ENCODE measurements at regions not wholly inside any gene's neighbourhood (a gene's known extent, or its start where the extent isn't known, plus 50 kb on each side); places are given as distances from the start of the nearest gene placed in this dataset.

GRCh38 chr13:84528408-84529070 lies 646.3 kb upstream of the SLITRK1 start:
- DNase-seq: no peak

DNA sequence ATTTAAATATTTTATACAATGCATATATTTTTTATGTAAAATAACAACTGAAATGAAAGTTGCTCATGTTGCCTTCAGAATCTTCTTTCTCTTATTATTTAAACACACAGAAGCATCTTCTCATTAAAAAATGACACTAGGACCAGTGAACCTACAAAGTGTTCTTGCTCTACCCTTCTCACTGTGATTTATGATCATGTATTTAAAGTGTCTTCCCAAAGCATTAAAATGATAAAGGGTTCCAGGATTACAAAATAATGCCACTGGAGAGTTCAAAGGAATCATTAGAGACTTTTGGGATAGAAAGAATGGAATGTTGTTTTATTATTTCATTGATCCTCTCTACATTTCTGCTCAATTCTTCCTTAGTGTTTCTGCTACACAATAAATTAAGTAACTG lies 643.6 kb upstream of the SLITRK1 start:
- DNase-seq: no peak

DNA sequence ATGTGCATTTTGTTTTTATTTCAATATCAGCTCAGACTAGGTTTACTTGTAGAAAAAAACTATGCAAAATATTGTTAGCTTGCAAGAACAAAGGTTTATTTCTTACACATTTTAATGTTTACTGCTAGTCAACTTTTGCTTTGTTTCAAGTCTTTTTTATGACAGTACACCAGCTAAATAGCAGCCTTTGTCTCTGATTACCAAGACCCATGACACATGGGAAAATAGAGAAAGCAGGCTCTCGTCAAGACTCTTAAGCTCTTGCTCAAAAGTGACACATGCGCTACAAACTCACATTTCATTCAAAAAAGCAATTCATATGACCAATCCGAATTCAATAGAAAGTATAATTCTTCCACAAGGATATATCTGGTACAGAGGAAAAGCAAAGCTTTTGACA lies 642.3 kb upstream of the SLITRK1 start:
- DNase-seq: no peak

DNA sequence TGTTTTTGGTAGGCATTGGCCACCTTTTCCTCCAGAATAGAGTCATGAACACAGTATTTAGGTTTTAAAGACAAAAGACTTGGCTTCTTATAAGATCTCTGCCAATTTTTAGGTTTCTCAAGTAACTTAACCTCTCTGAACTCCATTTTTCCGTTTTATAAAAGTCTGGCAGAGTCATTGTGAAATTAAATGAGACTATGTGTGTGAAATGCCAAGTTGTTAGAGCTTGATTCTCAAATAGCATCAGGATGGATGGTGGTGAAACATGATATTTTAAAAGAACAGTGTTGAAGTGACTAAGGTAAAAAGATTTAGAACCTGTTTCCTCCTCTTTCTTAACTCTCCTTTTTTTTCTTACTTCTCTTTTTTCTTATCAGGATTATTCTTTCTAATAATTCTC lies 617.7 kb upstream of the SLITRK1 start:
- DNase-seq: no peak

DNA sequence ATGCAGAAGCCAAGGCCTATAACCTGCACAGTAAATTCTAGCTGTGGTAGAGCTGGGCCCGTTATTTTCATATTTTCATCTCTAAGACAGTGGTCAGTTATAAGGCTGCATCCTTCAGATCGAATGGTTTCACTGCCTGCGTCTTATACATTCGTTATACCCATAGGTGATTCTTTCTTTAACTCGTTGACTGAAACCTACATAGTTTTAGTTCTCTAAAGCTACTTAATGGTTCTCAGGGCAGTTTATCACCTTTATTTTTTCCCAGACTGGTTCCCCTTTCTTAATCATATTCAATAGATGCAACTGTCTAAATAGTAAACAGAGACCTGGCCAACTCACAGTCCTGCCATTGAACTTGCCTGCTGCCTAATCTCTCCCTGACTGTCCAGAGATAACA lies 615.3 kb upstream of the SLITRK1 start:
- DNase-seq: no peak

DNA sequence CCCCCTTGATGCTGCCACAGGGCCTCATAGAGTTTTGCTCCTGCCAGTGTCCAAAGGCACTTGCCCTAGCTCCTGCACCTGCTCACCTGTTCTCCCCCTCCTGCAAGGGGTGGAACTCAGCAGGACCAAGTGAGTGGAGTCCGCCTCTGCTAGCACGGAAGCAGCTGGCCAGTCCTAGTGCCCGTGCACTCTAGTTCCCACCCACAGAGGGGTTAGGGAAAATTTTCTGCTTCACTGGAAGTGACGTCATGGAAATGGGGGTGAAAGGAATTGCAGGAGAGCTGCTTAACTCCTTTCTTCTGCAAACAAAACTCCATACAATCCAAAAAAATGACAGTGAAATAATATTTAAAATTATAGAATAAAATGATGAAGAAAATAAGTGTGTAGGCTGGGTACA lies 609.7 kb upstream of the SLITRK1 start:
- DNase-seq: no peak

DNA sequence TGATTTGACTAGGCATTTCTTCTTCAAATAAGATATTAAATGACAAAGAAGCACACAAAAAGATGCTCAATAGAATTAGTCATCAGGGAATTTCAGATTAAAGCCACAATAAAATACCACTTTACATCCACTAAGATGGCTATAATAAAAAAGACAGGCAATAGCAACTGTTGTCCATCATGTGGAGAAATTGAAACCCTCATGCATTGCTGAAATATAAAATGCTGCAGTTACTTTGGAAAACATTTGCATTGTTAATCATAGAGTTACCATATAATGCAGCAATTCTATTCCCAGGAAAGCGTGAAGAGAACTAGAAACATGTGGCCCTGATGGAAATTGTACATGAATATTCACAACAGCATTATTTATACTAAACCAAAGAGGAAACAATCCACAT lies 605.5 kb upstream of the SLITRK1 start:
- no peak for DNase-seq

- DNase-seq: no peak
These were observed 599.7 kb upstream of the SLITRK1 start for GRCh38 chr13:84481958-84482357.

DNA sequence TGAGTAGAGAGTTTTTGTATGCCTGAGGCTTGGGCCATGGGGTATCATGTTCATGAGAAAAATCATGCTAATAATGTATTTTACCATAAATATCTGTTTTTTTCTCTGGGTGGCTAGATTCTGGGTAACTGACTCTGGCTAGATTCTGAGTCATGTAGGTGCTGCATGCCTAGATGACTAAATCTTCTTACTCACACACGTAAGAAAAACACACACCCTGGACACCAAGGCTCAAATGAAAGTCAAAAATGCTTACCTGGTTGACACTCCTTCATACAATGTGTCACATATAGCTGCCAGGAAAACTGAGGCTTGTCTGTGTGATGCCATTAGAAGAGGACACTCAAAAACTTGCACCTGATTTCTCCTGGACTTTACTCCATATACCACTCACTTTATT lies 597.4 kb upstream of the SLITRK1 start:
- no peak for DNase-seq

DNA sequence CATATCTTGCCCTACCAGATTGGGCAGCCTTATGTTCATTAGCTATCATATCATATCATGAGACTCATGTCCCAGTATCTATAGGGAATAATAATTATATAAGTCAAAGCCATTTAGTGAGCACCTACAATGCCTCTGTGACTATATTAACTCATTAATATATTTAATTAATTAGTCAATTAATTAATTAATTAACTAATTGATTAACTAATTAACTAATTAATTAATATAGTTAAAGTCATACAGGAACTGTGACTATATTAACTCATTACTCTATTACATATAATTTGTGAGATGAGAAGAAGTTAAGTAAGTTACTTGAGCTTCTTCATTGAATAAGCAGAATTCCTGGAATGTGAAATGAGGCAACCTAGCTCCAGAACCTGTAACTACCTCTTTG lies 588.3 kb upstream of the SLITRK1 start:
- no peak for DNase-seq

- no peak for DNase-seq
These were observed 584.2 kb upstream of the SLITRK1 start for GRCh38 chr13:84466461-84466860.

GRCh38 chr13:84460989-84461388 lies 578.7 kb upstream of the SLITRK1 start:
- DNase-seq: no peak

DNA sequence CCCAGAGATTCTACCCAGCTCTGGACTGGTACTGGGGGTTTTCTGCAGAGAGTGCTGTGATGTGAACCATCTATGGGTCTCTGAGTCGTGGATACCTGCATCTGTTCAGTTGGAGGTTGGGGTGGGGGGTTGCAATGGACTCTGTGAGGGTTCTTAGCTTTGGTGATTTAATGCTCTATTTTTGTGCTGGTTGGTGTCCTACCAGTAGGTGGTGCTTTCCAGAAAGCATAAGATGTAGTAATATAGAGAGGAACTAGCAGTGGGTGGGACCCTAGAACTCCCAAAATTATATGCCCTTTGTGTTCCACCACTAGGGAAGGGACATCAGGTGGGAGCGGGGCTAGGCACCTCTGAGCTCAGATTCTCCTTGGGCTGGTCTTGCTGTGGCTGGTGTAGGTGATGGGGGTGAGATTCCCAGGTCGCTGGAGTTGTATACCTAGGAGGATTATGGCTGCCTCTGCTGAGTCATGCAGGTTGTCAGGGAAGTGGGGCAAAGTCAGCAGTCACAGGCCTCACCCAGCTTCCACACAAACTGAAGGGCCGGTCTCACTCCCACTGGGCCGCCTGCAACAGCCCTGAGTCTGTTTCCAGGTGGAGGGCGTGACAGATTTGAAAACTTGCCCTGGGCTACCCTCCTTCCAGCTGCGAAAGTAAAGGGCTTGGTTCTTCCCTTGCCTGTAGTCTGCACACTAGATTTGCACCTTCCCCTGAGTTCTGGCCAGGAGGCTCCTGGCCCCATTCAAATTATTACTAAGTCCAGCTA lies 573.0 kb upstream of the SLITRK1 start:
- DNase-seq: no peak

GRCh38 chr13:84447640-84447978 lies 565.3 kb upstream of the SLITRK1 start:
- DNase-seq: no peak

DNA sequence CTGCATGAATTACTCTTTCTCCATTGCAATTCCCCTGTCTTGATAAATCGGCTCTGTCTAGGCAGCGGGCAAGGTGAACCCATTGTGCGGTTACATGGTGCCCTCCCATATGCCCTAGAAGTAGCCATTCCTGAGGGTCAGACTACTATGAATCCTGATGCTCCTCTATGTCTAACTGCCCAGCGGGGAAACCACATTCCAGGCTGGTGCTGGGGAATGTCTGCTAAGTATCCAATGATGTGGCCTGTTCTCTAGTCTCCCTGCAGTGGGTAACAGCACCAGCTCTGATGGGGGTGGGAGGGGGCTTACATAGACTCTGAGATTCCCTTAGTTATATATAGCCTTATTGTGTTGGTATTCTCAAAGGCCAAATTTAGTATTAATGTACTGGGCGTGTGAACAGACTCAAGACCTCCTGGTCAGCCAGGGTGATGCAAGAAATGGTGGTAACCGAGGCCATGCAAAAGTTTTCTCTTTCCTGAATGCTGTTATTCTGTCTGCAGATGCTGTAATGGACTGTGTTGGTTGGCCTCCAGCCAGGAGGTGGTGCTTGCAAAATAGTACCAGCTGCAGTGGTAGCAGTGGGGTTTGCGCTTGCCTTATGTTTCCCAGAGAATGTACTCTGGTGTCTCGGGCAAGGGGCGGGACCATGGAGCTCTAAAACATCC lies 564.8 kb upstream of the SLITRK1 start:
- no peak for DNase-seq

- no peak for DNase-seq
These were observed 563.5 kb upstream of the SLITRK1 start for GRCh38 chr13:84445776-84446175.

DNA sequence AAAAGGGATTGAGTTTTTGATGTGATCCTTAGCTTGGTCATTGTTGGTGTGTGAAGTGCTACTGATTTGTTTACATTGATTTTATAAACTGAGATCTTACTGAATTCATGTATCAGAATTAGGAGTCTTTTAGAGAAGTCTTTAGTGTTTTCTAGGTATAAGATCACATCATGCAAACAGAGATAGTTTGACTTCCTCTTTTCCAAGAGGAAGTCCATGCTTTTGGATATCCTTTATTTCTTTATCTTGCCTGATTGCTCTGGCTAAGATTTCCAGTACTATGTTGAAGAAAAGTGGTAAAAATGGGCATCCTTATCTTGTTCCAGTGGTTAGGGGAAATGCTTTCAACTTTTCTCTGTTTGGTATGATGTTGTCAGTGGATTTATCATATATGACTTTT lies 561.2 kb upstream of the SLITRK1 start:
- DNase-seq: no peak

DNA sequence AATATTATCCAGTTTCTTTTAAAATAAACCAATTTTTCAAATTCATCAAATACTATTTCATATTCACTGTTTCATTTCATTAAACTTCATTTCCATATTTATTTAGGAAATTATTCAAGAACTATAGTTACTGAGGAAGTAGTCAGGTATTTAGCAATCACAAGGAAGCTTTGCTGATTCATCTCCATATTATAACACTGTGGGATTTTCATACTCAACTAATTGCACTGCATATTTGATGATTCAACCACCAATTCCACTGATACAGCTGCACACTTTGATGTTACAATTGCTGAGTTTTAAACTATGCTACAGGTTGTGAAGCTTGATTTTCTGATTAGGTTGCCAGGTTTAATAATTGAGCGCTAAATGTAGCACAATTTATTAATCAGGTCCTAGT lies 556.8 kb upstream of the SLITRK1 start:
- DNase-seq: no peak

- DNase-seq: no peak
These were observed 550.8 kb upstream of the SLITRK1 start for GRCh38 chr13:84433024-84433423.

- no peak for DNase-seq
These were observed 549.4 kb upstream of the SLITRK1 start for GRCh38 chr13:84431646-84432045.

DNA sequence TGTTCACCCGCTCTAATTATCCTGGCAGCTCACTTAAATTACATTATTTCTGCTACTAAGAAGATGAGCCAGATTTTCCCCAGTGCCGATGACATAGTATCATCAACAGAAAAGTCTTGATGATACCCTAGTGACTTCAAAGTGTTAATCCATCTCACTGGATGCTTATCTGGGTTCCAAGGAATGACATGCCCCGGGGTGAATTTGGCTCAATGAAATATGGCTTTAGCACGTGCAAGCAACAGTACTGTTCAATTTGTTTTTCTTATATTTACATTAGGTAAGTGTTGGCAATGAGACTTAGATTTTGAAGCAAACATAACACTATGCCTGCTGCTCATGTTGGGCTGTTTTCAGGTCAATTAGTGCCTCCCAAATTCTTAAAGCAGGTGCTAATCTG lies 548.2 kb upstream of the SLITRK1 start:
- DNase-seq: no peak

- DNase-seq: no peak
These were observed 547.7 kb upstream of the SLITRK1 start for GRCh38 chr13:84430015-84430414.

- no peak for DNase-seq
These were observed 535.8 kb upstream of the SLITRK1 start for GRCh38 chr13:84418041-84418440.

DNA sequence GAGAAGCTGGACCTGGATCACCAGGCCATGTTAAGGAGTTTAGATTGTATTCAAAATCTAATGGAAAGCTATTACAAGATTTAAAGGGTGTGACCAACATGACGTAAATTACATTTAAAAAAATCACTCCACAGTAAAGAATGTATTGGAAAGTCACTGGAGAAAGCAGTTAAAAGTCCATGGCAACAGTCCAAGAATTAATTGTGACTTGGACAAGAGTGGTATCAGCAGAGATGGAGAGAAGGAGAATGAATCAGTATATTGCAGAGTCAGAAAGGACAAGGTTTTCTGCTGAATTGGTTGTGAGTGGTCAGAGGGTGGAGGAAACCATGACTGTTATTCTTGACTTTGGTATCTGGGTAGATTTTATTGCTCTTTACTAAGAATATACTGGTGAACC lies 535.1 kb upstream of the SLITRK1 start:
- DNase-seq: no peak

All from T-helper 9 cell (primary cell).